GM21515 (cell line): ENCODE measurements at regions not wholly inside any gene's neighbourhood (a gene's known extent, or its start where the extent isn't known, plus 50 kb on each side); places are given as distances from the start of the nearest gene placed in this dataset.

ENCODE experiments used
- ATAC-seq: cut with Tn5 transposase; IDR thresholded peaks from one replicate; pipeline ENCODE4 v1.9.1; 2021; ENCODE audit not compliant: unreplicated experiment

GRCh38 chr9:108300306-108301287 is 555.2 kb downstream of the ACTL7B start:
- no peak for ATAC-seq

- ATAC-seq, result no peak
Measured at GRCh38 chr9:108297073-108297472, 558.7 kb downstream of the ACTL7B start.

DNA sequence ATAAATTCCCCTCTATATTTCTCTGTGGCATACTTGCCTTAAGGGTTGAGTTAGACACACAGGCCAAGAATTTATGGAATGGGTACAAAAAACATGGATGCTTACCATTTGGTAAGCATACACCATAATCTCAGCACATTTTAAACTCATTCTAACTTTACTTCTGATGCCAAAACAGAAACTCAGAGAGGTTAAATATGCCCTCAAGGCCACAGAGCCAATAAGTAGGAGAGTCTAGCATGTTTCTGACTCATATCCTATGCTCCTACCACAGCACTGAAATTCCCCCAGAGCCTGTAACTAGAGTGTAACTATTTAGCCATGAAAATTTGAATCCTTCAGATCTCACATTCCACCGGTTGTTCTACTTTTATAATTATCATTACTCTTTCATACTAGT is 559.7 kb downstream of the ACTL7B start:
- no peak for ATAC-seq

- ATAC-seq, result no peak
Measured at GRCh38 chr9:108291586-108291932, 564.2 kb downstream of the ACTL7B start.

DNA sequence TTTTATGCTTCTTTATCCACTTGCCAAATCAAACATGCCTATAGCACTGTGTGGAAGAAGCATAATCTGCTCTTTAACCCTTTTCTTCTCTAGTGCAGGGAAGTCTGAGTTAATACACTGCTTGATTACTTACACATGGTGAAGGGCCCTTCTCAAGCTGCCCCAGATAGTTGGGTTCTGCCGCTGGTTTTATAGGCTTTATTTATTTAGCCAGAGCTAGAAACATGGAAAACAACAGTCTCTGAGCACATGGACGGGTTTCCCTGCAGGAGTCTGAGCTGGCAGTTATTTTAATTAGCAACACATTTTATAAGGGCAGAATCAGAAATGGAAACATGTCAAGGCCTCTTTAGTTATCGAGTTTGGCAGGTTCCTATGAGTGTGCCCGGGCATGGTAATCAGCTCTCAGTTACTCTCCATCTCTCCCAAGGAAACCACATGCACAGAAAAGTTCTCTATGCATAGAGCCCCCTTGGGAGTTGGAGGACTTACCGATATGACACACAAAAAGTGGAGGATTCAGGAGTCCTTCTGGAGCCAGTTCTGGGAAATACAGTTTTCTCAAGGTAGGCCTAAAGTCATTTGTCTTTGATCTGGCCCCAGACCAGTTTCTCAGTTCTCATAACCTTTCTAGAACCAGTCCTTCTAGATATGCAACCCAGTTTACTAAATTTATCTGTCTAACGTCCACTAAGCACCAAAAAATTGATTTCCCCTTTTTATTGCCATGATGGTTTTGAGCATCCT is 564.8 kb downstream of the ACTL7B start:
- no peak for ATAC-seq

DNA sequence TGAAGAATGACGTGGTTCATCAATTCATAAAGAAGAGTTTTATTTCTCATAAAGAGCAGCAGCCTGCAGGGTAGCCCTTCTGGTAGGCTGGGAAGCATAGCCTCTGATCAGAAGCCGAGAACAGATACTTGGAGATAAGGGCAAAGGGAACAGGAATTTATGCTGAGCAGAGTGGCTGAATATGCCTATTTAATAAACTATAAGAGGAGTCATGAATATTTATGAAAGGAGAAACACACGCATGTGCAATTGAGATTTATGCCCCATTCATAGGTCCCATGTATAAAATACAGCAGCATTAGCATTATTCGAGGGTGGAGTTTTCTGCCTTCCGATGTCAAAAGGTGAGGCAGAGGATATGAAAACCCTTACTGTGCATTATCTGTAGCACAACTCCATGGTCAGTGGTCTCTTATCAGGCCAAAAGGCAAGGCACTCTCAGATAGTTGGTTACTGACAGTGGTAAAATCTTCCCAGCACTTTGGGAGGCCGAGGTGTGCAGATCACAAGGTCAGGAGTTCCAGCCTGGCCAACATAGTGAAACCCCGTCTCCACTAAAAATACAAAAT is 569.1 kb downstream of the ACTL7B start:
- ATAC-seq, result no peak

- ATAC-seq, result no peak
Measured at GRCh38 chr9:108283696-108284095, 572.1 kb downstream of the ACTL7B start.

DNA sequence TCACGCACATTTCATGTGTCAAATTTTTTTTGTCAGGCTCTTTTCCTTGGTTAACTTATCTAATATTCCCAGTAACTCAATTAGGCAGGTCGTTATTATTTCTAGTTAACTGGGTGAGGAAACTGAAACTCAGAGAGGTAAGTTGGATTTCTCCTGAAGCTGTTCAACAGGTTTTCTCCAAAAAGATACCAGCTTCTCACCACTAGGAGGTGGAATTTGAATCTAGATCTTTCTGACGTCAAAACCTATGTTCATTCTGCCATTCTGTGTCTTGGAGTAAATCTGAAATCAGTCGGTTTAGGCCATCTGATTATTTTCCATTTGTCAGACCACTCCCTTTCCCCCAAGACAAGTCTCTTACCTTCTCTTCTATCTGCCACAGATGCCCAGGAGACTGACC is 572.9 kb downstream of the ACTL7B start:
- no peak for ATAC-seq

DNA sequence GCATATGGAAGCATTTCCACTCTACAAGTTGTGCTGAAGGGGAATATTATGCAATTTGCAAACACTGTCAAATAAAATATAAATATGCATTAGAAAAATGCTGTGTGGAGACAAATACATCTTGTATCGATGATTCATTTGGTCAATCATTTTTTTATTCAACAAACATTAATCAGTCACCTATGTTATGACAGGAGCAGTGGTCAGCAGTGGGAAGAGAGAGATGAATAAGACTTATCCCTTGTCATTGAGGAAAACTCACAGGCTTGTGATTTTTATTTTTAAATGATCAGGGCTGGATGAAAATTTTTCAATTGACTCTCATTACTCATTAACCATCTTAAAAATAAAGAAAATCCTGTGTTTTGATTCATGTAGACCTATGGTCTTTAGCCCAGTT is 574.1 kb downstream of the ACTL7B start:
- no peak for ATAC-seq

DNA sequence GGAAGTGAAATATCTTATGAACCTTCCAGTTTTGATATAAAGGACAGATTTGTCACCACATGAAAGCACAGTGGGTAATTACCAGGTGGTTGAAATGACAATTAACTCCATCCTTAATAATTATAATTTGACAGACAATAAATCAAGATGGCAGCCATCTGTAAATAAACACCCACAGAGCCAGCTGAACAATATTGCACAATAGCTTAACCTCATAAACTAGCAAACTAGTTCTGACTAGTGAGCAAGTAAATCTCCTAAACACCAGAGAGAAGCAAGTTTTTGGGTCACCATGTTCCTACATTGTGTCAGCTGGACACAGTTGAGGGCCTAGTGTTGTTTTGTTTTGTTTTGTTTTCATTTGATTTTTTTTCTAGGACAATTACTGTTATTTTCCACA is 577.4 kb downstream of the ACTL7B start:
- ATAC-seq, result no peak

DNA sequence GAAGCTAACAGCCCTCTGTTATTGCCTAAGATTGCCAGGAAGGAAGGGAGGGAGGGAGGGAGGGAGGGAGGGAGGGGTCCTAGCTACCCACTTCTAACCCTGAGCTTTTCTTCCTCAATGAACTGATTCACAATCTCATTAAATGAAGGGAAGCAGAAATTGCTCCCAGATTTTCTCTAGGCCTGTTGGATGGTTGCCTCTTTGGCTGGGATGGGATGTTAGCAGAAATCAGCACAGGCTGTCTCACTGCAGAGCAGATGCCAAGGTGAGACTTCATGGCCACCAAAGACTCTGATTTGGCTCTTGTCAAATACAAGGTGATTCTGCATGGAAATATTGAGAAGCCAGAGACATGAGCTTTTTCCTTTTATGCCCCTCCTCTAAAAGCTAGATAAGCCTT is 578.6 kb downstream of the ACTL7B start:
- no peak for ATAC-seq

DNA sequence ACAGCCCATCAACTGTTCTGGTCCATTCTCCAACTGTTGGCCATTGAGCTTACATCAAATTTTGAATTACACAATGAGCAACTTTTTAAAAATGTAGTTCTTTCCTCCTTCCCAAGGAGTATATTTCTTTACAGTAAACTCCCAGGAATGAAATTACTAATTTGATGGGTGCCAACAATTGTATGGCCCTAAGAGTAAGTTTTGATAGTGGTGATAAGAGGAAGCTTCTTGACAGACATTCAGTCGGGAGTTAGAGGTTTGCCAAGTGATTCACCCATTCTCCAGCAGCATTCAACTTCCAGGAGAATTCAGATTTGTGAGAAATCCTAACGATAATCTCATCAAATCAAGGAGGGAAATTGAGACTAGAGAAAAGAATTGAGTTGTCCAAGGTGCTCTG is 579.9 kb downstream of the ACTL7B start:
- ATAC-seq, result no peak

GRCh38 chr9:108274971-108275370 is 580.8 kb downstream of the ACTL7B start:
- no peak for ATAC-seq

GRCh38 chr9:108273988-108274387 is 581.8 kb downstream of the ACTL7B start:
- ATAC-seq, result no peak

GRCh38 chr9:108272349-108272899 is 583.4 kb downstream of the ACTL7B start:
- ATAC-seq, result no peak

DNA sequence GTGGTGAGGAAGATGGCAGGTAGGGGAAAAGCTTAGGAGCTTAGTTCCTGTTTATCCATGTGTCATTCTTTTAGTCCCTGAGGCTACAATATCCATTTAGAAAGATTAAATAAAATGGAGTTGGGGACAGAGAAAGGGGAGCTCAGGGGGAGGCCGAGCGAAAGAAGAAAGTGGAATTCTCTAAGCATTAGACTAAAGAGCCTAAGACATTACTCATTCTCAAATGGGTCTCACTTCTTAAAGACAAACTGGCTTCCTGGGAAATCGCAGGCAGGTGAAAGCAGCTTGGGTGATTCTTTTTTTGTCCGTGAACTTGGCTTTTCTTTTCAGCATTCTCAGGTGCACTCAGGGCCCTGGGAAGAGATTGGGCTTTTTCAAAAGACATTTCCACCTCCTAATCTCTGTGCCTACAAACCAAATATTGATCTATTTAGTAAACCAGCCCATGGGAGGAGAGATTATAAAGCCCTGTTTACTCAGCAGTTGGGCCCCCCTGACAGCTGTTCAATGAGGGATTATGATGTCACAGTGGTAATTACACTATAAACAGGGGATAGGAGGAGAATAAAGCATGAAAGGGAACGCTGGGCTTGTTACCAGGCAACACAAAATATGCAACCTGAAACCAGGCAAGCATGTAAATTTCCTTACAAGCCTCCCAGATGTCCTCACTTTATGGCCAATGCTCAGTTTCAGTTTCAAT is 584.0 kb downstream of the ACTL7B start:
- no peak for ATAC-seq

DNA sequence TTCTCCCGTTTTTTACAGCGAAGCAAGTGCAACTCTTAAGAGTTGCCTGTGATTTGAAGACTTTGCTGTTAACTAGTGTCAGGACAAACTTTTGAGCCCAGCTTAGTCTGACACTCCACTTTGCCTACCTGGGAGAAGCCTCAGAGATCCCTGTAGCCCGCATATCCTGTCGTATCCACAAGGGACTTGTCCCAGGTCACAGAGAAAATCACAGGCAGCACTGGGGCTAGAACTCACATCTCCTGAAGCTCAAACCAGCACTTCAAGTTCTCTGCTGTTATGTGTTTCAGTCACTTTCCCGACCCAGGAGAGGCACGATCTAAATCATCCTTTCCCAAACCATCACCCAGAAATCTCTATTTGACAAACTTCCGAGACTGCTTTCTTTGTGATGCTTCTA is 584.5 kb downstream of the ACTL7B start:
- ATAC-seq, result no peak

- ATAC-seq, result no peak
Measured at GRCh38 chr9:108270561-108270960, 585.2 kb downstream of the ACTL7B start.

GRCh38 chr9:108270051-108270450 is 585.7 kb downstream of the ACTL7B start:
- no peak for ATAC-seq

GRCh38 chr9:108269371-108269770 is 586.4 kb downstream of the ACTL7B start:
- ATAC-seq, result no peak

GRCh38 chr9:108265065-108265464 is 590.7 kb downstream of the ACTL7B start:
- no peak for ATAC-seq
